T-helper 1 cell (primary cell): ENCODE measurements at regions not wholly inside any gene's neighbourhood (a gene's known extent, or its start where the extent isn't known, plus 50 kb on each side); places are given as distances from the start of the nearest gene placed in this dataset.
A peak's percentile ranks its signal among the peaks of the same experiment; 100 is the strongest.
"Not testable (repeated sequence)": the region's sequence is repeated elsewhere in the genome, so short reads cannot be mapped to it uniquely, and the experiment has no call there.

ENCODE experiments used
- DNase-seq, 5 donors: peaks; one replicate each; pipeline ENCODE4 v3.0.0-alpha.2; 2012 to 2020

- no peak for DNase-seq
Measured at GRCh38 chr18:38805256-38805655, 1239.7 kb upstream of the CELF4 start.

- no peak for DNase-seq
Measured at GRCh38 chr18:38801640-38802039, 1236.0 kb upstream of the CELF4 start.

GRCh38 chr18:38796762-38797161 lies 1231.2 kb upstream of the CELF4 start:
- no peak for DNase-seq

- DNase-seq: no peak
Measured at GRCh38 chr18:38792731-38793130, 1227.1 kb upstream of the CELF4 start.

- DNase-seq: no peak
Measured at GRCh38 chr18:38790786-38791185, 1225.2 kb upstream of the CELF4 start.

GRCh38 chr18:38790303-38790702 lies 1224.7 kb upstream of the CELF4 start:
- no peak for DNase-seq

- no peak for DNase-seq
Measured at GRCh38 chr18:38789141-38789540, 1223.5 kb upstream of the CELF4 start.

- DNase-seq: no peak
Measured at GRCh38 chr18:38786906-38787305, 1221.3 kb upstream of the CELF4 start.

GRCh38 chr18:38771620-38772019 lies 1206.0 kb upstream of the CELF4 start:
- not testable (repeated sequence) for DNase-seq

- no peak for DNase-seq
Measured at GRCh38 chr18:38768504-38768903, 1202.9 kb upstream of the CELF4 start.

- DNase-seq: no peak
Measured at GRCh38 chr18:38759457-38759856, 1193.9 kb upstream of the CELF4 start.

GRCh38 chr18:38756436-38756835 lies 1190.8 kb upstream of the CELF4 start:
- DNase-seq: no peak

- DNase-seq: peak in 1 of 5 donors; percentile 1
Measured at GRCh38 chr18:38752430-38752829, 1186.8 kb upstream of the CELF4 start.

- DNase-seq: no peak
Measured at GRCh38 chr18:38751898-38752297, 1186.3 kb upstream of the CELF4 start.

- DNase-seq: no peak
Measured at GRCh38 chr18:38751211-38751610, 1185.6 kb upstream of the CELF4 start.

- no peak for DNase-seq
Measured at GRCh38 chr18:38750751-38751150, 1185.2 kb upstream of the CELF4 start.

- DNase-seq: no peak
Measured at GRCh38 chr18:38747153-38747552, 1181.6 kb upstream of the CELF4 start.

- DNase-seq: not testable (repeated sequence)
Measured at GRCh38 chr18:38720181-38720580, 1154.6 kb upstream of the CELF4 start.

GRCh38 chr18:38718365-38718901 lies 1152.8 kb upstream of the CELF4 start:
- DNase-seq: peak in 1 of 5 donors; percentile 2

- DNase-seq: no peak
Measured at GRCh38 chr18:38709122-38709521, 1143.5 kb upstream of the CELF4 start.

- no peak for DNase-seq
Measured at GRCh38 chr18:38706373-38706772, 1140.8 kb upstream of the CELF4 start.

GRCh38 chr18:38698088-38698487 lies 1132.5 kb upstream of the CELF4 start:
- DNase-seq: no peak

- DNase-seq: peak in 1 of 5 donors; percentile 26
Measured at GRCh38 chr18:38695559-38696280, 1130.1 kb upstream of the CELF4 start.

GRCh38 chr18:38693104-38693503 lies 1127.5 kb upstream of the CELF4 start:
- DNase-seq: no peak

GRCh38 chr18:38690626-38691025 lies 1125.0 kb upstream of the CELF4 start:
- no peak for DNase-seq
